ENCODE measurements at regions not wholly inside any gene's neighbourhood (a gene's known extent, or its start where the extent isn't known, plus 50 kb on each side); places are given as distances from the start of the nearest gene placed in this dataset.
"Not testable (repeated sequence)": the region's sequence is repeated elsewhere in the genome, so short reads cannot be mapped to it uniquely, and the experiment has no call there.

DNA sequence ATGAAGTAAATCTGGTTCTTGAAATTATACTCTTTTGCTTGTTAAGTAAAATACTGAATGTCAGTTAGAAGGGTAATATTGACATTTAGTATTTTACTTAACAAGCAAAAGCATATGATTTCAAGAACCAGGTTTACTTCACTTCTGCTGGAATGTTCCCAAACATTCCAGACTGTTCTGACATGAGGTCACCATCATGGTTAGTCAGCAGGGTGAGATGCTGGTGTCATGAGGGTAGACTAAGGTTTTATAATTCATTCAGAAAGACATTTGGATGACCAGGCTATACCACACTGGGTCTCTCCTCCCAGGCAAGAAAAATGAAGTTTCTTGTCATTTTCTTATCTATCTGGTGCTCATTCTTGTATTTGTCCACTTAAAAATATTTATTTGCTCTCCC, 414.4 kb upstream of the MMS22L start:
- DNase-seq, result no peak

DNA sequence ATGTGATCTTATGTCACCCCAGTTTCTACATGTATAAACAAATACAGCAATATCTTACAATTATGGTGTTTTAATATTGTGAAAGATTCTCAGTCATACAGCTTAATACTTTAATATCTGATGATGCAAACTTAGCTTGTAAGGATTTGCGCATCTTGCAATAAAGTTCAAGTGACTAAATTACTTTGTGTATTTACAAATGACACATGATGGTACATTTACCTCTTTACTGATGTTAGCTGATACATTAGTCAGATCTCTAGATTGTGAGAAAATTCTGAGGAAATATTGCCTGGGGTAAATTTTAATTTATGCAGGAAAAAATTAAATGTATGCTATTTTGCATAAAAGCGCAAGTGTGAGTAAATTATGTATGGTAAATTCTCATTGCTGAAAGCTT, 418.8 kb upstream of the MMS22L start:
- no peak for DNase-seq

DNA sequence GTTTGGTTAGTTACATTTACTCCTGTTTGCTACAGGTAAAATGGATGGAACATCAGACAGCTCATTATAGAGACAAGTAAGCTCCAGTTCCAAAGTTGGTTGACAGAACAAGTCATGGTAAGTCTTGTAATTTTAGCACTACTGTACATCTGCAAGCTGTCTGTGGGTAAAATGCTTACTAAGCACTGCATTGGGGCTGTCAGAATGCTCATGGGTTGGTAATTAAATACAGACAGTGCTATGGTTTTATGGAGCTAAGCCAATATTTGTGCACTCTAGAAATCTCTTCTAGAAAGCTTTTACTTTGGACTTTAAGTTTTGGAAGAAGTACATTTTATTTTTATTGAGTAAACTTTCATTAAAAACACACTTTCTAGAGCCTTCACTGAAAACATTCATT, 419.2 kb upstream of the MMS22L start:
- no peak for DNase-seq

DNA sequence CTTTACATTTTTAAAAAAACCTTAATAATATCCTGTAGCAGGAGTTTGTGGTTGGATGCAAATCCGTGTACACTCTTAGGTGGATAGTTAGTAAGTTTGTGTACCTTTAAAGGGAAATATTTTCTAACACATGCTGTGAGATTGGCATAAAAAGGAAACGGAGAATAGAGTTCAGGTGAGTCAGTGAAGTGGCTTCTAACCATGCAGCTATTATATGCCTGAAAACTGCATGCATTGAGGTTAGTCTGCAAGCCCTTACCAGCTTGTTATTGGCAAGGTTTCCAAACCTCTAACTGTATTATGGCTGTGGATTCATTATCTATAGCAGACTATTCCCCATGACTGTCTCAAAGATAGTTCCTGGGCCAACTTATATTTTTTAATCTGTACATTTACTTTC, 420.6 kb upstream of the MMS22L start:
- DNase-seq, result no peak

DNA sequence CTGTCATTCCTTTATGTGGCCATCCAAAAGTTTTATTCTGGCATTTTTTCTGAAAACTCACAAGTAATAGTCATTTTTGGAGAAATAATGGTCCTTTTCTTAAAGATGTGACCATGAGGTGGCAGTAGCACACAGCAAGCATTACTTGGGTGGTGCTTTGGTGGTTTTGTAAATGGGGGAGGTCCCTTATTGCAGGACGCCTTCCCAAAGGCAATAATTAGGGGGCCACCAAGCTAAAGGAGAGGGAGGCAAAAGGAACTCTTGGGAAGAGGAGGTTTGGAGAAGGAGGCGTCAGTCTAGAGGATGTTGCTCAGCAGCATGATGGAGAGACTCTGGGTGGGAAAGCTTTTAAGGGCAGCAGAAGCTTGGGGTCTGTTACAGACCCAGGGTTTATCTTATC, 422.6 kb upstream of the MMS22L start:
- DNase-seq, result no peak

DNA sequence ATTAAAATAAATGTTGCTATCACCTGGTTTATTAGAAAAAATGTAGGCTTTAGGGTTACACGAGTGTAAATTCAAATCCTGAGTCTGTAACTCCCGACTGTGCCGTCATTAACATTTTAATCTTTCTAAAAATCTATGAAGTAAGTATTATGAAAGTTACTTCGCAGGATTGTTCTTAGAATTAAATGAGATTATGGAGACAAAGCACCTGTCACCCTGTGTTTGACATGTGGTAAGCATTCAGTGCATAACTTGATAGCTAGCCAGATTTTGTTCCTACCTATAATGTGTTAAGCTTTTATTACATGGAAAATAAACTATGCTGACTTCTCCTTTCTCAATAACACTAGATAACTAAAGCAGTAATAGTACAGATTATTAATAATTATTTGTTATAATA, 429.7 kb upstream of the MMS22L start:
- no peak for DNase-seq

DNA sequence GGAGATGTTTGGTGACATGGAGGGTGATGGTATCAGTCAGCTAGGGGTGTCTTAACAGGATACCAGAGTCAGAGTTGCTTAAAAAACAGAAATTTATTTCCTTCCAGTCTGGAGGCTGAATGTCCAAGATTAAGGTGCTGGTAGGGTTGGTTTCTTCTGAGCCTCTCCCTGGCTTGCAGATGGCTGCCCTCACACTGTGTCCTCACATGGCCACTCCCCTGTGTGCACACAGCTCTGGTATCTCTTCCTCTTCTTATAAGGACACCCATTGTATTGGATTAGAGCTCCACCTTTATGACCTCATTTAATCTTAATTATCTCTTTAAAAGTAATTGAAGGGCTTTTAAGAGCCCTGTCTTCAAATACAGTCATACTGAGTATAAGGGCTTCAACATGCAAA, 431.8 kb upstream of the MMS22L start:
- DNase-seq, result no peak

DNA sequence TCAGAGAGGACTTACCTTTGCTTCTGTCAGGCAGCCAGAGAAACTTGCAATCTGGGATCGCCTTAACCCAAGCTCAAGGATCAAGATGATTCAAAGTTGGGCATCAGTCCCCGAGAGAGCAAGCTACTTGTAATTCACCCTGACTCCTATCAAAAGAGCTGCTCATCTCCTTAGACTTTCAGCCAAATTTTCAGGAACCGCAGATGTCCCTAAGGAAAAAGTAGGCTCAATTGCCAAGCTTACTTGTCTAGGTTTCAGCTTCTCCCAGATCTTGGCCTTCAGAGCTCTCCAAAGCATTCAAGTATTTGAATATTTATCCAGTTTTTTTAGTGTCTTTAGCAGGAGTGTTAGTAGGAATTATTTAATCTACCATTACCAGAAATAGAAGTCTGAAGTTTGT, 434.1 kb upstream of the MMS22L start:
- DNase-seq, result no peak

DNA sequence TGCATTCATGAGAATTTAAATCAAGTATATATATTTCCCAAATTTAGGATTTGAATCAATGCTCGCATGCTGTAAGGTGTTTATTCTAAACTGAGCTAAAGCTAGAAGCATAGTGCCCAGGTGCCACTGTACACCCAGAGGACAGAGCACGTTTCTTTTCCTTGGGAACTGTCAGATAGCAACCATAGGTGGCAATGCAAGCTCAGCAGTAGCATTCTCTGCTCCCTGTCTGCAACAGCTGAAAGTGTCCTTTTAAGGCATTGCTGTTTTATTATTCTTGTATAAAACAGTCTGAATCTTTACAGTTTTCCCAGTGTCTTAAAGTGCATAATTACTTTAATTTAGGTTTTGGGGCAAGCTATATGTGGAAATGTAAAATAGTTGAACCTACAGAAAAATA, 443.4 kb upstream of the MMS22L start:
- peak; percentile 32 for DNase-seq

DNA sequence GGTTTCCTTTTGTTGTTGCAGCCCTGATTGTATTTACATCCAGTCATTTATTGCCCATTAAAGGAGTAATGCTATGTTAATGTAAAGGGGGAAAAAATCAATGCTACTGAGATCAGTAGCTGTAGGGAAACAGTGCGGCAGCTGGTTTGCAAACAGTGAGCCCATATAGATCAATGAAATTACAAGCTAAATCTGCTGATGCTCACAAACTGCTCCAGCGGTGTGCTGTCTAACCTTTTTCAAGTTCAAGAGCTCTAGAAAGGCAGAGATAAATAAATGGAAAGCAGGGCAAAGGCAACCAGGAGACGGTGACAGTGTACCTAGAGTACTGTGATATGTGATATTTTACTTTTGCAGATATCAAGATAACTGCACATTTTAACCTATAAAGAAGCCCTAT, 449.0 kb upstream of the MMS22L start:
- no peak for DNase-seq

DNA sequence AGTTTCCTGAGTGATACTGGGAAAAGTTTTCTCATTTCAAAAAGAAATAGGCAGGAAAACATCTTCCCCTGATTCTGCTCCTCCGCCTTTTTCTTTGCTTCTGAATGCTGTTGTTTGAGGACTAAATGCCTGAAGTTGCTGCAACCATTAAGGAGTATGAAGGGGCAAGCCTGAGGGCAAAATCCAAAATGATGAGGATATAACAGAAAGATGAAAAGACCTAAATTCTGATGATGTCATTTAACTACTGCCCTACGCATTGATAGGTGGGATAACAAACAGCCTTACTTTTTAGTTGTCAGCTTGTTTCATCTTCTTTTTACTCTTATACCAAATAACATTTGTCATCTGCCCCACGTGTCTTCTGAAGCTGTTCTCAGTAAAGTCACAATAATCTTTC, 474.6 kb upstream of the MMS22L start:
- DNase-seq, result no peak

DNA sequence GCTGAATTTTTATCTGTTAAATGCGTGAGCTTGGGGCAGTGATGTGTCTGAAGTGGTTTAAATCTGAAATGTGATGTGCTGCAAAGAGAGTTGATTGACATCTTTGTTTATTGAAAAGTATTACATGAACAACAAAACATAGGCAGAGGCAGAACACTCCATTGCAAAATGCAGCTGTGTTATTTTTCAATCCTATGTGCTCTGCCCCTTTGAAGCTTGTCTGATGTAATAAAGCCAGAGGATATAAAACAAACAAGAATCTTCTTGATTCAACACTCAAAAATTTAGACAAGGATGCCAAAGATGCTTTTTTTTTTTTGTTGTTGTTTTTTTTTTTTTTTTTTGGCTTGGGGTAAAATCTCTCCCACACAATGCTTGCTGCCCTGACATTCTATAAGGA, 482.4 kb upstream of the MMS22L start:
- no peak for DNase-seq

DNA sequence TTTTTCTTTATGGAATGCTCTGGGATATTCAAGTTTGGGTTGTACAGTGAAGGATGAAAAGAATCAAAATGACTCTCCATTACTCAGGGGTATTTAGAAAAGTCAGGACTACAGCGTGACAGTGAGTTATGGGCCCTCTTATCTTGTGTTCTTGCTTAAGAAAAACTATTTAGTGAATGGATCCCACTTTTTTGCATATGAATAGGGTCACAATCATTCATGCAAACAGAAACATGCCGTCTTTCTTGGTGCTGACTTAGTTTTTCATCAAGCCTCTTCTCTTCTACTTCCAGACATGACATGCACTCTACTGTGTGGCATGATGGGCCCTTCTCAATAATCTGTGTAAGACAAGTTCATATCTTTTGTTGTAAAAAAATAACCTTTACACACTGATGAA, 488.4 kb upstream of the MMS22L start:
- no peak for DNase-seq

DNA sequence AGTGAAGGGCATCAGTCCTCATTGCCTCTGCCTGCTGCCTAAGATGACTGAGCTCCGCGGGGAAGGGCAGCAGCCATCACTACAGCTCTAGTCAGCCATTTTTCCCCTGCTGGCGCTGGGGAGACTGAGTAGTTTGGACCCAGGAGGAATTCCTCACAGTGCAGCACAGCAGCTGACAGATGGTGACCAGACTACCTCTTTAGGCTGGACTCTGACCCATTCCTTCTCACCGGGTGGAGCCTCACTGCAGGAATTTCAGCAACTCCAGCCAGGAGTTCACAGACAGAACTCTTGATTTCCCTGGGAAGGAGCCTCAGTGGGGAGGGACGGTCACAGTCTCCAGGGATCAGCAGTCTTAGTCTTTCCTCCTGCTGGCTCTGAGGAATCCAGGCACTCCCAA, 492.0 kb upstream of the MMS22L start:
- DNase-seq, result no peak

DNA sequence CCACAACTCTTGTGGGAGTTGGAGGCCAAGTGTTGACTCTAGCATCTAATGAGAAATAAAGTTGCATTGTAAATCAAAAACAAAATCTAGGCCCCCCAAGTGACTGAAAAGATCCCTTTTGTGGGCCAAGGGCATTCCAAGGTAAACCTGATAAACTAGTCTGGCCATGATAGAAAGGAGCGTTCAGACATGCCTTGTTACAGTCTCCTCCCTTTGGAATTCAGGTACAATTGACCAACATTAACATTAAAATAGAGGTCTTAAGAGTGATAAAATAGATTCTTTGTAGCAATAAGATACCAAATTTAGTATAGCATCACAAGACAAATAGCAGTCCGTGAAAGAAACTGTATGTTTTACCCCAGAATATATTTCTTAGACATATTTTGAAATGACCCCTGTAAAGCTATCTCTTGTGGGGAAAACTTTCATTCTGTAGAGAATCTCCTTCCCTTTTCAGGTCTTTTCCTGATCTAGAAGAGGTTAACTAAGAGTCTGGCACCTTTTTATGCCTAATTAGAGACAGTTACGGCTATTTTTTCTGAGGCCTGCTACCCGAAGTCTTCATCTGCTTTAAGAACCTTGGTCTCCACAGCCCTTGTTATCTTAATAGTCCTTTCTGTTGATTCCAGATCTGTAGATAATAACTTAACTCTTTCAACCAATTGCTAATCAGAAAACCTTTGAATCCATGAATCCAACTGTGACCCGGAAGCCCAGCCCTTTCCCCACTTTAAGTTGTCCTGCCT, 495.4 kb upstream of the MMS22L start:
- no peak for DNase-seq

DNA sequence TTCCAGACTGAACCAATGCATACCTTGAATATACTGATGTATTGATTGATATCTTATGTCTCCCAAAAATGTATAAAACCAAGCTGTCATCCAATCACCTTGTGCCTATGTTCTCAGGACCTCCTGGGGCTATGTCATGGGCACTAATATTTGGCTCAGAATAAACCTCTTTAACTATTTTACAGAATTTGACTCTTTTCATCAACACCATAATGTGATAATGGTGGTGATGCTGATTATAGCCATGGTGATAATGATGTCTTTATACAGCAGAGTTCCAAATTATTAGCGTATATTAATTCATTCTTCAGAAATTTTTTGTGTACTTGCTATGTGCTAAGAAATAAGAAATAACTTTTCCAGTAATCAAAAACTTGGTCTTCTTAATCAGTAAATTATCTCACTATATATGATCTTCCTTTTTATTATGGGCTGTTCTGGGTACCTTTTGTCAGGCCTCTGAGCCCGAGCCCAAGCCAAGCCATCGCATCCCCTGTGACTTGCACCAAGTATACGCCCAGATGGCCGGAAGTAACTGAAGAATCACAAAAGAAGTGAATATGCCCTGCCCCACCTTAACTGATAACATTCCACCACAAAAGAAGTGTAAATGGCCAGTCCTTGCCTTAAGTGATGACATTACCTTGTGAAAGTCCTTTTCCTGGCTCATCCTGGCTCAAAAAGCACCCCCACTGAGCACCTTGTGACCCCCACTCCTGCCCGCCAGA, 496.2 kb upstream of the MMS22L start:
- not testable (repeated sequence) for DNase-seq

DNA sequence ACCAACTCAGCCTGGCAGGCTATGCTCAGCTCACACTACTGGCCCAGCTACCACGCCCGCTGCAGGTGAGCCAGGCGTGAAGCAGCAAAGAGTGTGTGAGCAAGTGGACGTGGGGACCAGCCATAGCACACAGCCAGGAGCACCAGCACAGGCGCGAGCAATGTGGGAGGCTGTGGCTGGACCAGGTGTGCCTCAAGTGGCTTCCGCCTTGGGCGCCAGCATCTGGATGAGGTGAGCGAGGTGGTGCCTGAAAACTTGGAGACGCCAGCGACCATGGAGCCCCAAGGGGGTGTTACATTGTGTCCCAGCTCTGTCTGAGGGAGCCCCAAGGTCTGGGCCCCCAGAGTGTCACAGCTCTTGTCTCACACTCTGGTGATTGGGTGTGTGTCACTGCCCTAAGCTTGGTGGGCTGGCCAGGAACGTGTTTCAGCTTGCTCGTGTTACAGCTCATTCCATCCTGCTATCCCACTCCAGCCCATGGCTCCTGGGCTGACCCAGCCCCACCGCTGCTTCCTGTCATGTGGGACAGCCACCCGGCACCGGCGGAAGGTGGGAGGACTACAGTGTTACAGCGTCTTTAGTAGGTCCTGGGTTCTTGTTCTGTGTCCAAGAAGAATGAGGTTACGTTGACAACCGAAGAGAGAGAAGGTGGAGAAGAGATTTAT, 508.0 kb upstream of the MMS22L start:
- DNase-seq, result no peak

DNA sequence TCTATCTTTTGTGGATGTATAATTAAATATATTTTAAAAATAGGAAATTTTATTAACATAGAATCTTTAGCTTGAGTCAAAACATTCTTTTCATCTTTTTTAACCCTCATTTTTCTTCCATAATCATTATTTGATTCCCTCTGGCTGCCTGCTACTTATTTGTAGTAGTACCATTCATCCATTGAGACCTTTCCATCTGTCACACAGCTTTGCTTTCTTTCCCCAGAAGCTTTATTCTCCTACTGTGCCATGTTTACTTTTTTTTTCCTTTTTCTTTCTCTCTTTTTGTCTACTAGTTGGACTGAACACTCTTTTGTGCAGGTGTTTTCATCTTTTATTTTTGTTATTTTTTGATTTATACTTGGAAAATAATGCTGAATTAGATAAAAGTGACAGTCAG, 522.6 kb upstream of the MMS22L start:
- no peak for DNase-seq

DNA sequence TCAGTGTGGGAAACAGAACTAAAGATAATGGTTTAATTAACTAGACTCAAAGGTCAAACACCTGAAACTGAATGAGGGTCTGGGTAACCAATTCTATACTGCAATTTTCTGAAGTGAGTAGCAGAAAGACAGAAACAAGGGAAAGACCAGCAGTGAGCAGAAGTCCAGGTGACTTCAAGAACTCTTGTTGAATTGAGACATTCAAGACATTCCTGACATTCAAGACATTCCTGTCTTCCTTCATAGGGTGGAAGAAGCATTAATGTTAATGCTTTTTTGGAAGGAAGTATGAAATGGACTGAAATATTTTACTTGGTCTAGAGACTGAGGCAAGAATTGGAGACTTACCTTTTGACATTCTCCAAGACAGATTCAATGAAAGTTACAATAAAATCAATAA, 529.9 kb upstream of the MMS22L start:
- DNase-seq, result no peak

DNA sequence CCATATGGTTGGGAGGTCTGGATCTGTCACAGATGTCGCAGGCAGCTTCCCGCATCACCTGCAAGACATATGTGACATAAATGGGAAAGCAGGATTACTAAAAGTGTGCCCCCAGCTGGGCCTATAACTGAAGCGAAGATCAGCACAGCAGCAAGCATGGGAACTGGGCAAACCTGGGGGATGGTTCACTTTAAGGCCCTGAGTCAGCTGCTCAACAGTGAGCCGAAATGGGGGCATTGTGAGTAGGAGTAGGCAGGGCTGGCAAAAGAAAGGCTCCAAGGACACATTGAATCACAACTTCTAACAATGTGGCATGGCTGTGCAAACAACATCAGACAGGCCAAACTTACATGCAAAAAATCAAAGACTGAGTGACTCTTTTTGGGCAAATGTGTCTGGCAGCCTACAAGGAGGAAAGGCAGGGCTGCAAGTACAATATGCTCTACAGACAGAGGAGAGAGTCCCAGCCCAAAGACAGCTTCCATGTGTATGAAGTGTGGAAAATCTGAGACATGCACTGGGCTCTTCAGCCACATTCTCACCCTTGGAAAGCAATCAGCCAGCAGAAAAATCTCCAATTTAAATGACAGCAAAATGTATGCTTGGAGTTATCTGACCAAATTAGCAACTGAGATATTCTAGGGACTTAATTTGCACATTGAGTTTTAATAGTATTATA, 531.0 kb upstream of the MMS22L start:
- no peak for DNase-seq

DNA sequence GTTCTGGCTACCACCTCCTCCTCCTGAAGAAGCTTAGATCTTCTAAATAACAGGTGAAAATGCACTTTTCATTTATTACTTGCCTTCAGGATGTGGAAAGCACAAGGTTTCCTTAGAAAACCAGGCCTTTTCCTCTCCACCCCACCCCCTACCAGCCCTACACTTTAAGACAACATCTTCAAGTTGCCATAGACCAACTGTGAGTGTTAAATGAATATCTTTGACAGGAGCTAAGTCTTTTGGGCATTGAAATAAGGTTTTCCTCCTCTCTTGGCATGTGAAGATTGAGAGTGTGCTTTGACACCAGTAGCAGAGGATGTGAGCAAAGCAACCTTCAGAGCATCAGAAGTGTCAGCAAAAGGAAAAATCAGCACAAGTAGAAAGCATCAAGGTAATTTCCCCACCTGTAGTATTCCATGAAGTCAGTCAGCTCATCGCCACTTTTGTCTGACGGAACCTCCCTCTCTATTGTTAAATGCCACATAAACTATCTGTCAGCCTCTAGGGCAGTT, 532.3 kb upstream of the MMS22L start:
- no peak for DNase-seq

DNA sequence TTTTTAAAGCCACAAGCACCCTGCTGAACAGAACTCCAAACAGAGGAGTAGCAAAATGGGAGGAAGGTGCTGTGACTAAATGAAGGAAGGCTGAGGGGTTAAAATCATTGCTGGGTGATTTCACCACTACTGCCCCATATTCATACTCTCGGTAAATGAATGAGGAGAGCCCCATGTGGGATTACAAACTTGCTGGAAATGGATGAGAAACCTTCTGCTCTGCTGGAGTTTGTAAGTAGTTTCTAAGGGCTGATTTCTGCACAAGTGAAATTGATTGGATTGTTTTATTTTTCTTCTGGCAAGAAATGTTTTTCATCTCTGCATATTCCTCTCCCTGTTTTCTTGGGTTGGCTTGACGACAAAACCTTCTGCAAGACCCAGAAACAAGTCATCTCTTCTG, 533.5 kb upstream of the MMS22L start:
- DNase-seq, result no peak

DNA sequence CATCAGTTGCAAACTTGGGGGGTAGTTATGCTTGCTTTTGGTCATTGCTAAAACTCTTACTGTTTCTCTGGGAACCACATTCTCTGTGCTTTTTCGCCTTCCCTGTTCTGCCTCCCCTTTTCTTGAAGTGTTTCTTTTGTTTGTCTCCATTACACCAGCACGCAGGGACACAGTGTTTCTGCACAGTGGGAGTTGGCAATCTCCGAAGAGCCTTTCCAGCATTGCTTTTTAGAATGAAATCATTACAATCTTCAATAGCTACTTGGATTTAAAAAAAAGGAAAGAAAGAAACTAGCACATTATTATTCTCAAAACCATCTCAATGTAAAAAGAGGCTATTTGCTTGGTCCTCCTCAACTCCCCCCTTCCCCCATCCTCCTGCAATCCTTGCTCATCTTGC, 536.7 kb upstream of the MMS22L start:
- DNase-seq, result no peak

DNA sequence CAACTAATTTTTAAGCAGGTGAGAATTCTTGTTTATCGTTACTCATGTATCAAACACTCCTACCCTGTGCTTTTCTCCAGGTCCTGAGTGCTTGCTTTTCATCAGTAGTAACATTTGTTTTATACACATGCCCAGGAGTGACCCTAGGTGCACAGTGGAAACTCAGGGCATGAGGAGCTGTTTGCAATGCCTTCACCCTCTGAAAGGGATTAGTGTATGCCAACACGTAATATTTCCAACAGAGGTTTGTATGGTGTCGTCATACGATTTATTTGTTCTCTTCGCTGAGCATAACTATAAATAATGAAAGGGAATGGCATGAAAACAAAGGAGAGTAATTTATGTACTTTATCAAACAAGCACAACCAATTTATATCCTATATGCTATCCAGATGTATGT, 537.4 kb upstream of the MMS22L start:
- no peak for DNase-seq

All from NCI-H1092 (cell line).